Activated T-cell treated with anti-CD3 and anti-CD28 coated beads, Interleukin-2, amount 50 U/mL, for 4 hours (primary cell): ENCODE measurements at regions not wholly inside any gene's neighbourhood (a gene's known extent, or its start where the extent isn't known, plus 50 kb on each side); places are given as distances from the start of the nearest gene placed in this dataset.

Experiments used
- ATAC-seq, 2 donors: fragments of 200-7000 bp; cut with Tn5 transposase; one replicate each; pipeline ENCODE4 v1.10.0; 2021
- DNase-seq: peaks from one replicate; pipeline ENCODE4 v3.0.0-alpha.2; 2020
- H3K27me3 Mint-ChIP-seq: one replicate; pipeline ENCODE4 v1.8.0; 2021; ENCODE audit warnings: low read depth, mixed read lengths
- H3K36me3 Mint-ChIP-seq: one replicate; pipeline ENCODE4 v1.8.0; 2022; ENCODE audit warnings: mixed read lengths; ENCODE audit not compliant: insufficient read depth
- H3K4me1 Mint-ChIP-seq: one replicate; pipeline ENCODE4 v1.8.0; 2021; ENCODE audit warnings: low read depth, mixed read lengths
- H3K4me3 Mint-ChIP-seq: one replicate; pipeline ENCODE4 v1.8.0; 2021; ENCODE audit warnings: mild to moderate bottlenecking, moderate library complexity, mixed read lengths
- H3K9me3 Mint-ChIP-seq: one replicate; pipeline ENCODE4 v1.8.0; 2021; ENCODE audit warnings: mixed read lengths

DNA sequence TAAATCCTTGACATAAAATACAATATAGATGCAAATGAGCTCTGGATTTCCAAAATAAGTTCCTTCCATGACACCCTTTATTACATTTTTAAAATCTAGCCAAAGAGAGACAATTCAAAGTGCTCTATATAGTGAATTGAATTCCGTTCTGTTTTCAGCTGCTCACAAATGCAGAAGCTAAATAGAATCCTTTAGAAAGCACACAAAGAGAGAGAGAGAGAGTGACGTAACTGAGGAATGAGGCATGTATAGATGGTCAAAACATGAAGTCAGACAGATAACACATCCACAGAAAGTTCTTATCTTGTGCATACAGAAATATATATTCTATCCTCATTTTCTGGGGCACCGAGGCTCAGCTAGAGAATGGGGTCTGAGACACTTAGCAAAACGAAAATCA lies 344.7 kb upstream of the NETO1 start:
- Mint-ChIP-seq H3K4me1 (no peaks in the 10 kb centered on the region), H3K9me3 (peaks cover 16% of the 10 kb centered on the region), H3K4me3 (no peak overlapping the region), H3K36me3 (no peaks in the 10 kb centered on the region), H3K27me3 (no peaks in the 10 kb centered on the region)
- DNase-seq (no peak), ATAC-seq (no peak)

DNA sequence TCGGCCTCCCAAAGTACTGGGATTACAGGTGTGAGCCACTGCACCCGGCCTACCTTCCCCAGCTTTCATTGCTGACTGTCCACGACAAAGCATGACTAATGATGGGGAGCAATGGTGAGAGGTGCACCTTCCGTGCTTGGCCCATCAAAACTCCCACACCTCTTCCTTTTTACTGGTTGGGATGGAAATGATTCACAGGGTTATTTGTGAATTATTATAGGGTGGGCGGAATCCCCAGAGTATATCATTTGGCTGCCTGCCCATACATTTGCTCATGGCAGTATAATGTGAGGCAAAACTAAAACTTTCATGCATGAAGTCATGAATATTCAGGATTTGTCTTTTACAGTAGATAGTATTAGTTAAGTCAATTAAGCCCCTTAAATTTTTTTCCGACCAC lies 334.2 kb upstream of the NETO1 start:
- DNase-seq (no peak), ATAC-seq (no peak)
- no peaks in the 10 kb centered on the region for H3K4me1 Mint-ChIP-seq
- no peak overlapping the region for H3K4me3 Mint-ChIP-seq
- H3K27me3 Mint-ChIP-seq = no peaks in the 10 kb centered on the region
- no peaks in the 10 kb centered on the region for H3K36me3 Mint-ChIP-seq
- H3K9me3 Mint-ChIP-seq = no peaks in the 10 kb centered on the region

DNA sequence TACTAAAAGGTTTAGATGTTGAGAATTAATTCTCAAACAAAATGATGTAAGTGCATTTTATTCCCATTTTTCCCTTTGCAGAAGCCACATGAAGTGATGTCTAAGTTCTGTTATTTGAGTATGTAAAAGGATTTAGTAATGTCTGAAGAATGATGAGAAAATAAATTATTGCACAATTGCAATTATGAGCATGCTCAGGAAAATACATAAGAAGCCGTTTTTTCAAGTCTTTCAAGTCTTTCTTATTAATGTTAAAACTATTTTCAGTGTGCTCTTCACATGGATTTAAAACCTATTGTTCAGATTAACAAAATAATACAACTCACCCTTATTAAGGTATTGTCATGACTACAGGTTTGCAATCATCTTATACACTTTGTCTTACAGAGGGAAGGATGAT lies 331.4 kb upstream of the NETO1 start:
- Mint-ChIP-seq H3K4me3 (no peak overlapping the region), H3K27me3 (no peaks in the 10 kb centered on the region), H3K4me1 (no peaks in the 10 kb centered on the region), H3K9me3 (no peaks in the 10 kb centered on the region), H3K36me3 (no peaks in the 10 kb centered on the region)
- DNase-seq = no peak
- ATAC-seq = no peak

DNA sequence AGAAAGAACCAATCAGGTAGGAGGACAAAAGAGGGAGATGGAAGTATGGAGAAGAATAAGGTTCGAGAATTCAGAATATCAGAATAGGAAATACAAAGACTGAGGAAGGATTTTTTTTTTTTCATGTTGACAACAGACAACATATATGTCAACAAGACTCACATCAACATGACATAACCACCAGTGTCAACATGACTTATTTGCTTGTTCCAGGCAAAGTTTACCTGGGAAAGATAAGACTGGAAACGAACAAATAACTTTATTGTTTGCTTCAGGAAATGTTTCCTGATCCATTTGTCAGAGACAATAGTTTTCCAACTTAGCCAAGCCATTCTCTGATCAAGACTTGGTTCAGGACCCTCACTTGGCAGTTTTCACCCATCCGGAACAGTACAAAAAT lies 321.9 kb upstream of the NETO1 start:
- H3K9me3 Mint-ChIP-seq = peaks cover 24% of the 10 kb centered on the region
- DNase-seq (no peak), ATAC-seq (no peak)
- H3K4me3 Mint-ChIP-seq = no peak overlapping the region
- H3K27me3 Mint-ChIP-seq = no peaks in the 10 kb centered on the region
- no peaks in the 10 kb centered on the region for H3K36me3 Mint-ChIP-seq
- no peaks in the 10 kb centered on the region for H3K4me1 Mint-ChIP-seq

DNA sequence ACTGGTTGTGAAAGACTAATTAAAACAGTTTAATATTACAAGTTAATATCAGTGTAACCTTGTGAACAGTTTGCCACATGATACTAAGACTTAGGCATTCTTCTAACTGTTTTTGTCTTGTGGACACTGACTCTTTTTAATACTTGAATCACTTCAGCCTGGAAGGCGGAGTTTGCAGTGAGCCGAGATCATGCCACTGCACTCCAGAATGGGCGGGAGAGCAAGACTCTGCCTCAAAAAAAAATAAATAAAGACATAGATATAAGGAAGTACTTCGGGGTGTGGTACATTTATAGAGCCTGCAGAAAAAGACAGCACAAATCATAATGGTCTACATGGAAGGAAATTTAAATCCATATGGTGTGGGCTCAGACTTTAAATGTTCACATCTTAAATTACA lies 300.4 kb upstream of the NETO1 start:
- H3K4me1 Mint-ChIP-seq = no peaks in the 10 kb centered on the region
- no peak for DNase-seq
- H3K27me3 Mint-ChIP-seq = no peaks in the 10 kb centered on the region
- no peak overlapping the region for H3K4me3 Mint-ChIP-seq
- ATAC-seq = no peak
- H3K9me3 Mint-ChIP-seq = peaks cover 4% of the 10 kb centered on the region
- H3K36me3 Mint-ChIP-seq = no peaks in the 10 kb centered on the region

DNA sequence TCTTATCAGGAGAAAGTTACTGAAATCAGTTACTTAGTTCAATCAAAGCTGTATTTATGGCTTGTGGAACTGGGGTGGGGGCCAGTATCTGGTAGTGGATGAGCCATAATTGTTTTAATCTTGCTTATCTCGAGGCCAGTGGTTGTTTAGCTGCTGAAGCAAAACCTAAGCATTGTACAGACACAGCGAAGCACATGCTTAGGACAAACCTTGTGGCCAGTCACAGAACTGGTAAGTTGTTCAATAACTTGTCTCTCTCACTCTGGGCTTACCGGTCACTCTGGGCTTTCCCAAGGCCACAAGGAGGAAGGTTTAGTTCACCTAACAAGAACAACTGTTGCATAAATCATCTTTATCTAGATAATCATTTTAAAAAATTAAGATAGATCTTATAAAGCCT lies 296.6 kb upstream of the NETO1 start:
- Mint-ChIP-seq H3K9me3 (peaks cover 5% of the 10 kb centered on the region), H3K4me3 (no peak overlapping the region), H3K4me1 (no peaks in the 10 kb centered on the region), H3K36me3 (no peaks in the 10 kb centered on the region), H3K27me3 (no peaks in the 10 kb centered on the region)
- ATAC-seq = no peak
- no peak for DNase-seq

DNA sequence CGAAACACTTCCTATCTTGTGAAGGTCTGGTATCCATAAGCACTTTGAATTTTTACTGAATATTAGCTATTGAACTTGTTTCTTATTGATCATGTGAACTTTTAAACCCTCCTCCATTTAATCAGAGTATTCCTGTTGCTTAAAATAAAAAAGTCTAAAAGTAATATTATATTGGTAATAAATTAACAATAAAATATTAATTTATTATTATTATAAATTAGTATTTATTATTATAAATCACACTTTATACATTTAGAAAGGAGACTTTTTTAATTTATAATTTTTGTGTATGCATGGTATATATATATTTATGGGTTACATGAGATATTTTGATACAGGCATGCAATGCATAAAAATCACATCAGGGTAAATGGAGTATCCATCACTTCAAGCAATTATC lies 295.4 kb upstream of the NETO1 start:
- H3K27me3 Mint-ChIP-seq = no peaks in the 10 kb centered on the region
- DNase-seq = no peak
- no peaks in the 10 kb centered on the region for H3K36me3 Mint-ChIP-seq
- ATAC-seq = no peak
- no peak overlapping the region for H3K4me3 Mint-ChIP-seq
- H3K9me3 Mint-ChIP-seq = peaks cover 9% of the 10 kb centered on the region
- no peaks in the 10 kb centered on the region for H3K4me1 Mint-ChIP-seq

DNA sequence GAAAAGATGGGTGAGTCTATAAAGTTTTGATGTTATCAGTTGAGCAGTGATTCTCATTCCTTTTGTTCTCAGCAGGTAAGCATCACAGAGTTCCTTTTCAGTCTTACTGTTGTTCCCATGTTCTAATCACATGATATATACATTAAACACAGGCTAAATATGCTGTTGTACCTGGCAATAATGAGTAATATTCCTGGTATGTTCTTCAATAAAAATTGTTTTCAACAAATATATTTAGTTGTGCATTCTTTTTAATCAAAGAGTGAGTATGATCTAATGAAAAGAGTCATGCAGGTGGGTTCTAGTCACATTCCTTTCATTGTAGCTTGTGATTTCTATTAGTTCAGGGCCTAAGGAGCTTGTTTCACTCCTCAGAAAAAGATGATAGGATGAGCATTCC lies 288.3 kb upstream of the NETO1 start:
- Mint-ChIP-seq H3K9me3 (peaks cover 15% of the 10 kb centered on the region), H3K4me1 (no peaks in the 10 kb centered on the region), H3K4me3 (no peak overlapping the region), H3K36me3 (no peaks in the 10 kb centered on the region), H3K27me3 (no peaks in the 10 kb centered on the region)
- ATAC-seq = no peak
- no peak for DNase-seq

DNA sequence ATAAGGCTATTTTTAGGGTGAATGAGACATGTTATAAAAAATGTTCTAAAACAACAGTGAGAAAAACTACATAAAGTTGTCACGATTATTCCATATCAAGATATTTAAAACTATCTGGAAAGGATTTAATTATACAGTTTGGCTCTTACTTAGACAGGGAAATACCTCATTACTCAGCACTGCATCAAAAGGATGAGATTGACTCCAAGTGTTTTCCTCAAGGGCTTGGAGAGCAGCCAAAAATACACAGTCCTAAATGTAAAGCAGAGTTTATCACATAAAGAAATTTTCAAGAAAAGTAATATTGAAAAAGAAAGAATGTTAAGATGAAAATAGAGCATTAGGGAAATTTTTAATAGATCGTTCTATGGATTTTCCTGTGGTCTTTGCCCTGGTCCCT lies 285.5 kb upstream of the NETO1 start:
- no peaks in the 10 kb centered on the region for H3K4me1 Mint-ChIP-seq
- H3K27me3 Mint-ChIP-seq = no peaks in the 10 kb centered on the region
- no peak overlapping the region for H3K4me3 Mint-ChIP-seq

DNA sequence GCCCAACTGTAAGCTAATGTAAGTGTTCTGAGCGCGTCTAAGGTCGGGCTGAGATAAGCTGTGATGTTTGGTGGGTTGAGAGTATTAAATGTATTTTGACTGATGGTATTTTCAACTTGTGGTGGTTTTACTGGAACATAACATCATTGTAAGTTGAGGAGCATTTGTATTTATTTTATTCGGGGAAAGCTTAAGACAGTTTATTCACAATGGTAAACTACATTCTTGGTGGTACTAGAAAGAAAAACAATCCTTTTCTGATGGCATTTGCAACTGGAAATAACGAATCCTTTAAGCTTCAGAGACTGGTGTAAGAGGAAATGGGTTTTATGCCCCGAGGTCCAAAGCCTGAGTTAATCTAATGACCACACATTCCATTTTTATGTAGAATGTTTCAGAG lies 283.3 kb upstream of the NETO1 start:
- no peaks in the 10 kb centered on the region for H3K27me3 Mint-ChIP-seq
- H3K36me3 Mint-ChIP-seq = no peaks in the 10 kb centered on the region
- no peaks in the 10 kb centered on the region for H3K4me1 Mint-ChIP-seq
- DNase-seq (no peak), ATAC-seq (no peak)
- H3K4me3 Mint-ChIP-seq = no peak overlapping the region
- peaks cover 14% of the 10 kb centered on the region for H3K9me3 Mint-ChIP-seq

More for the DNA sequence above, 285.5 kb upstream of the NETO1 start:
- peaks cover 14% of the 10 kb centered on the region for H3K9me3 Mint-ChIP-seq
- no peak for ATAC-seq
- DNase-seq = no peak
- H3K36me3 Mint-ChIP-seq = no peaks in the 10 kb centered on the region

DNA sequence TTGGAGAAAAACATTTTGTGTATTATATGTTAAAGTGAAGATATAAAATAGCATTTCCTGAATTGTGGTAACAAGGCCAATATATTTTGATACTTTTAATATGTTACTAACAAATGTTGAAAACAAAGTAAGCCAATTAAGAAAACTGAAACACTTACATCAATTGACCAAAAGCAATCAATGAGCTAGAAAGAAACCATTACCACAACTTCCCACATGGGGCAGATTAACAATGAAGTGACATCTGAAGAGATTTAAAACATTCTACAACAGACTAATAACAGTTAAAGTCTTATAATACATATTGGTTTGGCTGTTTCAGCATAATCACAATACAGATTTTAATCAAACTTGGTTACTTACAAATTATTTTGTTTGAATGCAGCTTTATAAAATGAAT lies 282.4 kb upstream of the NETO1 start:
- ATAC-seq (no peak), DNase-seq (no peak)
- no peaks in the 10 kb centered on the region for H3K4me1 Mint-ChIP-seq
- H3K27me3 Mint-ChIP-seq = no peaks in the 10 kb centered on the region
- no peaks in the 10 kb centered on the region for H3K36me3 Mint-ChIP-seq
- H3K4me3 Mint-ChIP-seq = no peak overlapping the region
- H3K9me3 Mint-ChIP-seq = peaks cover 14% of the 10 kb centered on the region

DNA sequence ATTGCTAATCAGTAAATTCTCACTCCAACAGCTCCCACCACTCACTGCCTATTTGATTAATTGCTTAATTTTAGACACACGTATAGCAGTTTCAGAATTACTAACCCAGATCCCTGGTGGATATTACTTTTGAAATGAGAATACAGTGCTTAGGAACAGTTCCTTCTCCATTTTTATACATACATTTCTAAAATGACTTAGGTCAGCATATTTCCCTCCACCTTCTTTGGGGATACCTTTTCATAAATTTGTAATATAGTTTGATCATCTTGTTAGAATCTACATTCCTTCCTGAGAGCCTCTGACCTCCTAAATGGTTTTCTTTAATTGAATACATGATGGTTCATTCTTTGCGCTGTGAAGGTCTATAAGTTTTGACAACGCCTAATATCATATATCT lies 279.8 kb upstream of the NETO1 start:
- H3K4me1 Mint-ChIP-seq = no peaks in the 10 kb centered on the region
- no peaks in the 10 kb centered on the region for H3K27me3 Mint-ChIP-seq
- H3K36me3 Mint-ChIP-seq = no peaks in the 10 kb centered on the region
- ATAC-seq (no peak), DNase-seq (no peak)
- peaks cover 8% of the 10 kb centered on the region for H3K9me3 Mint-ChIP-seq
- H3K4me3 Mint-ChIP-seq = no peak overlapping the region

DNA sequence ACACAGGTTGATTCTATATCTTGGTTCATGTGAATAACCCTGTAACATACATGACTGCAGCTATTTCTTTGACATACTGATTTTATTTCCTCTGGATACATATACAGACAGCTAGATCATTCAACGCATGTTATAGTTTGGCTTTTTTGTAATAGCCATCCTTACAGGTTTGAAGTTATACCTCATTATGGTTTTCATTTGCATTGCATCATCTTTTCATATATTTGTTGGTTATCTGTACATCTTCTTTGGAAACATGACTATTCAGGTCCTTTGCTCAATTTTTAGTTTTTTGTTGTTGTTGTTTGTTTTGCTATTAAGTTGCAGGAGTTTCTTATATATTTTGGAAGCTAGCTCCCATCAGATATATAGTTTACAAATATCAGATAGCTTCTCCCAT lies 276.2 kb upstream of the NETO1 start:
- no peak for DNase-seq
- Mint-ChIP-seq H3K36me3 (no peaks in the 10 kb centered on the region), H3K9me3 (peaks cover 7% of the 10 kb centered on the region), H3K27me3 (no peaks in the 10 kb centered on the region), H3K4me3 (no peak overlapping the region), H3K4me1 (no peaks in the 10 kb centered on the region)
- ATAC-seq = no peak

DNA sequence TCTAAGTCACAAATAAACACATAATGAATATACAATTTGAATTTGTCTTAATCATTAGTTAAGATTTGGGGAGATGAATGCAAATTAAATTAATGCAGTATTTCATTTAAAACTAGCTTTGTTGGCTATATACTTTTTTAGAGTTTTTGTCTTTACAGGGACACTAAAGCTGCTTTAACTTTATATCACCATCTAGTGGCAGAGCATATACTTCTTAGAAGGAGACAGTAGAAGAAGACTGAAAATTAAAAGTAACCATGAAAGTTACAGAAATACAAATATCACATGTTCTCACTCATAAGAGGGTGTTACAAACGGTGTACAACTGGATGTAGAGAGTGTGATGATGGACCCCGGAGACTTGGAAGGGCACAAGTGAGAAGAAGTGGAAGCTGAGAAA lies 268.3 kb upstream of the NETO1 start:
- no peaks in the 10 kb centered on the region for H3K9me3 Mint-ChIP-seq
- no peak overlapping the region for H3K4me3 Mint-ChIP-seq
- no peaks in the 10 kb centered on the region for H3K27me3 Mint-ChIP-seq
- no peak for ATAC-seq
- H3K36me3 Mint-ChIP-seq = no peaks in the 10 kb centered on the region
- DNase-seq = no peak
- H3K4me1 Mint-ChIP-seq = no peaks in the 10 kb centered on the region

DNA sequence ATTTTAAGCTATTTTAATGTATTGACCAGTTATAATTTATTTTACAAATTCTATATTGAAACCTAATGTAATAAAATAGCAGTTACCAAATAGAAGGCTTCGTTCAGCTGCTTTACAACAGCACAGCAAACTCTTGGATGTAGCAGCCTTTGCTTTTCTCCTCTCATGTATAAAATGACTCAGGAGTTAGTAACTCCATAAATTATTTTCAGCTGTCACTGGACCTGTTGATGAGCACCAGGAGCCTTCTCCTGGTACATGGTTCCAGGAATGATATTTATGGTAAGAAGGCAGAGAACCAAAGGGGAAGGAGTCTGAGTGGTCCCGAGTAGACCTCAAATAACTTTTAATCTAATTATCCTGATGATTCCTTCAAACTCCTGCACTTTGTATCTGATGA lies 256.4 kb upstream of the NETO1 start:
- H3K9me3 Mint-ChIP-seq = peaks cover 6% of the 10 kb centered on the region

DNA sequence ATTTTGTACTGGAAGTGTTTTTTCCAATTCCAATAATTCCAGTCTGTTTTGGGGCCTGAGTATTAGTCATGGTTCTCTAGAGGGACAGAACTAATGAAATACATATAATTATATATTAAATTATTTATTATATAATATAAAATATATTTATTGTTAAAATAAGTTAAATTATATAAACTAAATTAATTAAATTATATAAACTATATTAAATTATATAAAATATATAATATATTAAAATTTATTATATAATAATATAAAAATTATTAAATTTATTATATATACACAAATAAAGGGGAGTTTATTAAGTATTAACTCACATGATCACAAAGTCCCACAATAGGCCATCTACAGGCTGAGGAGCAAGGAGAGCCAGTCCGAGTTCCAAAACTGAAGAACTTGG lies 253.4 kb upstream of the NETO1 start:
- Mint-ChIP-seq H3K4me1 (no peaks in the 10 kb centered on the region), H3K9me3 (peaks cover 4% of the 10 kb centered on the region), H3K4me3 (no peak overlapping the region), H3K36me3 (no peaks in the 10 kb centered on the region), H3K27me3 (no peaks in the 10 kb centered on the region)
- no peak for DNase-seq
- ATAC-seq = no peak

More for the DNA sequence above, 256.4 kb upstream of the NETO1 start:
- ATAC-seq (no peak), DNase-seq (no peak)
- H3K4me1 Mint-ChIP-seq = no peaks in the 10 kb centered on the region
- no peaks in the 10 kb centered on the region for H3K36me3 Mint-ChIP-seq
- no peaks in the 10 kb centered on the region for H3K27me3 Mint-ChIP-seq
- no peak overlapping the region for H3K4me3 Mint-ChIP-seq
